CD4-positive, alpha-beta T cell treated with Interleukin-17A for 4 hours (primary cell): ENCODE measurements at regions not wholly inside any gene's neighbourhood (a gene's known extent, or its start where the extent isn't known, plus 50 kb on each side); places are given as distances from the start of the nearest gene placed in this dataset.
"Not testable (repeated sequence)": the region's sequence is repeated elsewhere in the genome, so short reads cannot be mapped to it uniquely, and the experiment has no call there.

Source experiments
- DNase-seq: peaks from one replicate; pipeline ENCODE4 v3.0.0-alpha.2; 2020; ENCODE audit warnings: mixed read lengths

DNA sequence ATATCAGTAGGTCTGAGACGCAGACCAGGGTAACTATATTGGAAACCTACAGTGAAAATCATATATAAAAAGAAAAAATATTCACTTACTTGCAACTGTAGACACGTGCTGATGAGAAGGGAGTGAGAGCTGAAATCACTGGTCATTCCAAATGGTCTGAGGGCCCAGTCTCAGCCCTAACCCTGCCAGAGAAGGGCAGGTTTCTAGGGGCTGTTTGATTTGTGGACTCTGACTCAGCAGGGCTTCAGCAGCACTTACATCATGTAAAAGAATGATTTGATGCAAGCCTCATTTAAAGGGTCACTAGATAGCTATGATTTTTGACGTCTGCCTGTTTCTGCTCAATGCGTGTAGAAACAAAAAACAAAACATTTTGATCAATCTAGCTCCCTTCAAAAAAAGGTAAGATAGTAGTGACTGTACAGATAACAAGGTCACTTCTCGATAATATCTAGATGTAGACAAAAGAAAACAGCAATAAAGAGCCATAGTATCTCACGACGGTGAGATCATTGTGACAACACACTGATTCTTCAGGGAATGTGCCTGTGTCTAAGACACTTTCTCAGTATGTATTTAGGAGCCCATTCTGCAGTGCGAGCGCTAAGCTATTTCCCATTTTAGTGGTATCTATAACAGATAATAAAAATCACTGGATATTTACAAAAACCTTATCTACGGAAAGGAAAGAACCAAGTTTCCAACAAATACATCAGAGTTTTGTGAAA, 307.2 kb downstream of the HIVEP2 start:
- DNase-seq = no peak

DNA sequence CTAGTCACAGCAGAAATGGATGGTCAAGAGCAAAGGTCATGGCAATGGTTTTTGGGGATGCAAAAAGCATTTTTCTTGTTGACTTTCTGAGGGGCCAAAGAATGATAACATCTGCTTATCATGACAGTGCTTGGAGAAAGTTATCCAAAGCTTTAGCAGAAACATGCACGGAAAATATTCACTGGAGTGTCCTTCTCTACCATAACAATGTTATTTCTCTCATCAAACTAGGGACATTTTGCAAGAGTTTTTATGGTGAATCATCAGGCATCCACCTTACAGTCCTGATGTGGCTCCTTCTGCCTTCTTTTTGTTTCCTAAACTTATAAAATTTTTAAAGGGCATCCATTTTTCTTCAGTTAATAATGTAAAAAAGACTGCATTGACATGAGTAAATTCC, 302.3 kb downstream of the HIVEP2 start:
- no peak for DNase-seq

DNA sequence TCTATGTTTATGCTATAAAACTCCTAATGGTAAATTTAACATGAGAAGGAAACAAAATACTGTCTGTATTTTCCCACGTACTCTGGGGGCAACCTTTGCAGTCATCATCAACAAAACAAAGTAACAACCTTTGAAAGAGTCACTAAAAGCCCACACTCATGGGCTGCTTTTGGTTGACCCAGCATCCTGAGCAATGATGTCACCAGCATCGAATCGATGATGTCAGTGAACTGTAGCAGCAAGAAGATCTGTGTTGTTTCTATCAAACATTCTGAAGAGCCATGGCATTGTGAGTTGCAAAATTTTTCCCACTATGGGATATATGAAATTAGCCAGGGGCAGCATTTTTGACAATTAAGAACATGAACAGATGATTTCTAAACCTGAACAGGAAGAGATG, 300.1 kb downstream of the HIVEP2 start:
- DNase-seq = no peak

DNA sequence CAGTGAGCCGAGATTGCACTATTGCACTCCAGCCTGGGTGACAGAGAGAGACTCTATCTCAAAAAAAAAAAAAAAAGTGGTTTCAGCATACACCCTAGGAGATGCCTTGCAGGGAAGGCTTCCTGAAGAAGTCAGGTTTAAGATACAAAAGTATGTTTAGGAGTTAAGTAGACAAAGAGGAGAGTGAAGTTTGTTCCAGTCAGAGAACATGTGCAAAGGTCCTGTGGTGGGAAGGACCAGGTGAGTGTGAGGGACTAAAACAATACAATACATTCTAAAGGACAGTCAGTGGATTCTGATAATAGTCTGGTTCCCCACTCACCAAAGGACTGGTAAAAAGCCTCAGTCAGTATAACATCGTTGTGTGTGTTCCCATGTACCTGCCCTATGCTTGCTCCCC, 299.3 kb downstream of the HIVEP2 start:
- DNase-seq = no peak

DNA sequence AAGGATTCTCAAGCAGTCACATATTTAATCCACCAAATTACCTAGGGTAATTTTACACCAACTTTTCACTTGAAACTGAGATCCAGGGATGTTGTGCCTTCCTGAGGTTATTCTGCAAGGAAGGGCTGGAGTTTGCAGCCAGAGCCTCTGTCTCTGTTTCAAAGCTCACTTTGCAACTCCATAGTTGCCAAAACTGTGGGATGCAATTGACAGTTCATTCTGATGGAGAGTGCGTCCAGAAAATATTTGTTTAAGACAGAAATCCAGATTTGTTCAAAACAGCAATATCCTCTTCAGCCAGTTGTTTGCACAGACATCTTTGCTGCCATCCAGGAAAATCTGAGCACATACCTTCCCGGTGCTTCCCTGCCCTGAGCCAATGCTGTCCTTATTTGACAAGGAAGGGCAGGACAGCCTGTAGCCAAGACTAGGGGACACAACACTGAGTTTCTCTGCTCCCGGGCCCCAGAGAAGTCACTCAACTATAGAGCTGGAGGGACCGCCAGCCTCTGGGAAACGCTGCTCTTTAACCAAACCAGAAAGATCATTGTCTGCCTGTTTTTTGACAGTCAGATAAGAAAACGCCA, 297.4 kb downstream of the HIVEP2 start:
- no peak for DNase-seq

DNA sequence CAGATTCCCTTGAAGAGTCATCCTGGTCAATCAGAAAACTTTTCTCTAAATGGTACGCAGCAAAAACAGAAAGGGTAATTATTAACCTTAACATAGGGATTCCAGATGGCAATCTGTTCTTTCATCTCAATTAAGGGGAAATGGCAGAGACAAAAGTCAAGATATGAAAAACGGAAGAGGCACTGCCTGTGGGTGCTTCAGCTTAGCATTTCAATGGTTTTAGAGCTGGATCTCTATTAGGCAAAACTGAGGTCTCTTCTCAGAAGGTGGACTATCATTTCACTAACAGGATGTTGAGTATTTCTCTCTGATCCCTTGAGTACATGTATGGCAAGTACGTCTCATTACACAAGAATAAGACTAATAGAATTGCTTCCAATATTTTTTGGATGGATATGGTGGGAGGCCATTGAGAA, 296.9 kb downstream of the HIVEP2 start:
- no peak for DNase-seq

DNA sequence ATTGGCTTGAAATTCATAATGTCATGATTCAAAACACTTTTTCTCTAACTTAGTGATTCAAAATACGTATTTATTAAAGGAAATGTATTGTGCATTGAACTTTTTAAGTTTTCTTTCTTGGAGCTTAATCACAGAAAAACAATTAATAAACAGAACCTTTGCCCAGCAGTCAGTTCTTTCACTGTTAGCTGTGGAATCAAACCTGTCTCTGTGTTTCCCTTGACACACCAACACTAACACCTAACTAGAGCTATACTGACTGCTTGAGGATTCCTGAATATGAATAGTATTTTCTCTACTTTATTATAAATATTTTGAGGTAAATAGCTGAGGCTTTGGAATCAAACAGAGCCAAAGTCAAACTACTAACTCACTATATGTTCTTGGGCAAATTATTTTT, 296.4 kb downstream of the HIVEP2 start:
- DNase-seq = no peak

DNA sequence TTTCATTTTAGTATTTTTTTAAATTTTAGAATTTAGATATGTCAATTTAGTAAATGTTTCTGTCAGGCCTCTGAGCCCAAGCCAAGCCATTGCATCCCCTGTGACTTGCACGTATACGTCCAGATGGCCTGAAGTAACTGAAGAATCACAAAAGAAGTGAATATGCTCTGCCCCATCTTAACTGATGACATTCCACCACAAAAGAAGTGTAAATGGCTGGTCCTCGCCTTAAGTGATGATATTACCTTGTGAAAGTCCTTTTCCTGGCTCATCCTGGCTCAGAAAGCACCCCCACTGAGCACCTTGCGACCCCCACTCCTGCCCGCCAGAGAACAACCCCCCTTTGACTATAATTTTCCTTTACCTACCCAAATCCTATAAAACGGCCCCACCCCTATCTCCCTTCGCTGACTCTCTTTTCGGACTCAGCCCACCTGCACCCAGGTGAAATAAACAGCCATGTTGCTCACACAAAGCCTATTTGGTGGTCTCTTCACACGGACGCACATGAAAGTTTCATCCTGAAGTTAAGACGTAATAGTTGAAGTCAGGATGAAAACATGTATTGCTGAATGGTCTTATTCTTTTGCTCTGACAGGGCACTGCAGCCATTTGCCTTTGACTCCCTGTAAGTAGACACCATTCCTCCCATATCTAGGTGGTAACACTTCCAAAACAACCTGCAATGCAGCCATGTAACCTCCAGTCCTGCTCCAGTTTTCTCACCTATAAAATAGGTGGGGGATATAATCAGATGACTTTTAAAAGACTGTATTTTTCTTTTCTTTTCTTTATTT, 295.3 kb downstream of the HIVEP2 start:
- DNase-seq = not testable (repeated sequence)

DNA sequence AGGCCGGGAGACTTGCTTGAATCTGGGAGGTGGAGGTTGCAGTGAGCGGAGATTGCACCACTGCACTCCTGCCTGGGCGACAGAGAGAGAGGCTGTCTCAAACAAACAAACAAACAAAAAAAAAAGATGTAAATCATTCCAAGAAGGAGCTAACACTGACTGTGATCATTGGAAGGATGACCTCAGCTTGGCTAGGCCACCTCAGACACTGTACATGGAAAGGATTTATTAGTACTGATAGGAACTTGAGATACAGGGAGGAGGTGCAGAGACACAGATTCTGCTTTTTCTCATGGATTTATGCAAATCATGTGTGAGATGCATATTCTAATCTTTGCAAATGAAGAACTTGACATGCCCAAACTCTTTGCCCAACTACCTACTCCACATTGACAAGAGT, 293.6 kb downstream of the HIVEP2 start:
- DNase-seq = no peak

DNA sequence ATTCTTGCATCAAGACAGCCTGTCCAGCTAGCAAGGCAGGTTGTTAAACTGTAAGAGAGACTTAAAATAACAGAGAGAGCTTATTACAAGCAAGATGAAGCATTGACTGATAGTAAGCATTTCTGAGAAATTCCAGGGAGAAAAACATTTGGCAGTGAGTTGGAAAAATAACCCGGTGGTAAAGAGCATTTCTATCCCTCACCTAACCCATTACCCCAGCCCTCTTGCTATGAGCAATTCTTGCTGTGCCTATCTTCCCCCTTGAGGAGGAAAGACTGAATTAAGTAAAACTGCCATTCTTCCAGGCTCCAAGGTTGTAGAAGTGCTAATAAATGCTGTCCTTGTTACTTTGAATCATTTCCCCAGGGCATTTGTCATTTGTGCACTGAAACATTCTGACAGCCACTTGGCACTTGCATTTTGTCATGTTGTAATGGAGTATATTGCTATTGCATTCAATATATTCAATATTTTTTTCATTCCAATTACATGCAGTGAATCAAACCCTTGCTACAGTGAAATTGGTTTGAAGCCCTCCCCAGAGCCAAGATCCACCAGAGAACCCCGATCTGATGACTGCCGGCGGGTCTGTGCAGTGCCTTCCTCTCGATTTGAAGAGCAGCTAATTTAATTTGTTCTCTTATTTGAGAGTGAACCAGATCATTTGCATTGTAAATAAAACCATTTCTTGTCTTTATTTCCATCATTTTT, 291.1 kb downstream of the HIVEP2 start:
- no peak for DNase-seq

DNA sequence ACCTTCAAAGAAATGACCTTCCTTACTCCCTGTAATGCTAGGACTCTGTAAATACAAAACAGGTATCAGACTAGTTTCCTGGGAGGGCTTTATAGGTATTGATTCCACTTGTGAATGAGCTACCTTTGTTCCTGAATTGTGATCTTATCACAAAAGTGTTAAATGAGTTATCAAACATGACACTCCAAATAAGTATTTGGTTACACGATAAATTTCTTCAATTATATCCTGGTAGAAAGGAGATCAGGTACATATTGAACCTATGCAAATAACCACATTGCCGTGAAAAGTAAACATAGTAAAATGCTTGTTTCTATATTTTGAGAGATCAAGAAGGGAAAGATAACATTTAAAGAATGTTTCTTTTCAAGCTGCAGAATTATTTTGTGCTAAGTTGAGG, 285.3 kb downstream of the HIVEP2 start:
- DNase-seq = no peak

DNA sequence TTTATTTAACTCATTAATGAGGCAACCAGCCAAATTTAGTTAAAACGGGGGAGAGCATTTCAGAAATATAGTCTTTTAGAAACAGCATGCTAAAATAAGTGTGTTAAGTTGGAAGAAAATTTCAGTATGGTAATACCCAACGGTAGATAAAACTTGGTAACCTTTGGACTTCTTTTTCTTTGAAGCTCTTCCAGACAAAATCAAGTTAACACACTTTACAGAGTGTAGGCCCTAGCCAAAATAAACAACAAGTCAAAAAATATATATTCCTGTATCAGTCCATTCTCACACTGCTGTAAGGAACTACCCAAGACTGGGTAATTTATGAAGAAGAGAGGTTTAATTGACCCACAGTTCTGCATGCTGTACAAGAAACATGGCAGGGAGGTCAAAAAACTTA, 279.6 kb downstream of the HIVEP2 start:
- DNase-seq = no peak

DNA sequence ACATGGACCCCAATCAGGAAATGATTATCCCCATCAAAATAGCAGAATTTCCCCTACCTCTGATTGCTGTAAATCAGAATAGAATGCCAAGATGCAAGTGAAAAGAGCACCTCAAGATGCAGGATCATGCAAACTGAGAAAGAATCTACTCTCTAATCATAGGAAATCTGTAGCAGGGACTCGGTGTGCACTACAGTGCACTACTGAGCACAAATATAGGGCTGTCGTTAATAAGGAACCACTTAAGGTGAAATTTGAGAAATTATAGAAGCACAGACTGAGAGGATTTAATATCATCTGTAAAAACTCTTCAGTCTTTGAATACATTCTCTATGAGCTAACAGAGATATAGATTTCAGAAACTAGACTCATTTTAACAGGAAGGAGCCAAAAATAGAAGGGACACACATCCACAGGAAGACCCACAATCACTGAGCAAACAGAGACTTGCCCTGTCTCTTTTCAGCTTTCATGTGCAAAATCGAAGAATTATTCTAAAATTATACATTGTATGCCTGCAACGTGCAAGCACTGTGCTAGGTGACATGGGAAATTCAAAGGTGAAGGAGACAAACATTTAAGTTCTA, 278.3 kb downstream of the HIVEP2 start:
- DNase-seq = no peak

DNA sequence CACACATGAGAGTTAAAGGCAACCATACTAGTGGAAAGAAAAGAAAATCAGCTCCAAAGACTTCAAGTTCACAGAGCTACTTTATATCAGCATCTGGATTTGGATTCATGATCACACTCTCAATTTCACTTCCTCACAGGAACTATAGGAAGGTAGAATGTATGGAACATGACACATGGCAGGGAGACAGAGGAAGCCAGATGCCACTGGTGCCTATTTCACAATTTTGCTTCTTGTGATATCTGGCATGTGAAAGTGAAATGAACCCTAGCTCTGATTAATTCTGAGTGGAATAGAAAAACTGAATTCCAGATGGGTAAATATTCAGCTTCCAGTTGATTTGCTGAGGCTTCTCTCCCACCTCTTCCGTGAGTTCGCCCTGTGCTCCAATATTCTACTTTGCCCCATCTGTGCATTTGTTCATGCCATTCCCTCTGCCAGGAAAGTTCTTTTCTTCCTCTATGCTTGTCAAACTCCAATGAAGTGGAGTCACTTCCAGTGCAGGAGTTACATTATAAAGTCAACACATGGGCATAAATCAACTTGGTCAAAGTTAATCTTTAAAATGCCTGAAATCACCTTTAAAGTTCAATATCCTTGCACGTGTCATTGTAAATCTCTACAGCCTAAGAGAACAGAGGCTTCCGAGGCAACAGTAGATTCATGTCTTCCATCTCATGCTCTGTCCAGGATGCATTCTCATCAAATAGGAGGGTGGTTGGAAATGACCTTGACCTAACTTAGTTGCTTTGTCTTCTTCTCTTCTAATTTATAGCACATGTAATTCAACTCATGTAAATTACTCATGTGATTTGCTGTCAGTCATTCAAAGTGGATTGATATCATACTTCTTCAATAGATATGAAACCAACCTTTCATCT, 275.3 kb downstream of the HIVEP2 start:
- no peak for DNase-seq

DNA sequence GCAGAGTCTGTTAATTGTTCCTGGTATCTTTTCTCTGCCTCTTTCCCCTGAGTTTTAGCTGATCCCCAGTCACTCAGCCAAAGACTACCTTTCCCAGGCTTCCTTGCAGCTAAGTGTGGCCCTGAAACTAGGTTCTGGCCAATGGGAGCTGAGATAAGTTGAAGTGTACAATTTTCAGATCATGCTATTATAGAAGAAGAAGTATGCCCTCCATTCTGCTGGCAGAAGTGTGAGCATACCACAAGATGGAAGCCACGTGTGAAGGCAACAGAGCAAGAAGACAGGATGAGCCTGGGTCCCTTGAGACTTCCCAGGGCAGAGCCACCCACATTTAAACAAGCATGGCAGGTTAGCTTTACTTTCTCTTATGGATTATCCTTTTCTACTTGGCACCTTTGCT, 273.2 kb downstream of the HIVEP2 start:
- DNase-seq = no peak

DNA sequence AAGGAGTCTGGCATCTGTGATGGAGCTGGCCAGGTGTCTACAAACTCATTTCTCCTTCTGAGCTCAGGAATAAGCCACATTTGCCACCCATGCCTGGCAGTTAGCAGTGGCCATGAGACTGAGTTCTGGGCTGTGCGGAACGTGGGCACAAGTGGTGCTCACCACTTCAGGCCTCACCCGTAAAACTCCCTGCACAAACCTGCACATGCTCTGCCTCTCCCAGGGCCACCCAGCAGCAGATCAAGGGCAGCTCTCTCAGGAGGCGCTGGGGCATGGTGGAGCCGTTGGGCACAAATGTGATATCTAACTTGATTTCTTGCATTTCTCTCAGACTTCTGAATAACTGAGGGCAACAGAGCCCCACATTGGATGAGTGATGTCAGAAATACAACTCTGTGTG, 269.5 kb downstream of the HIVEP2 start:
- no peak for DNase-seq

DNA sequence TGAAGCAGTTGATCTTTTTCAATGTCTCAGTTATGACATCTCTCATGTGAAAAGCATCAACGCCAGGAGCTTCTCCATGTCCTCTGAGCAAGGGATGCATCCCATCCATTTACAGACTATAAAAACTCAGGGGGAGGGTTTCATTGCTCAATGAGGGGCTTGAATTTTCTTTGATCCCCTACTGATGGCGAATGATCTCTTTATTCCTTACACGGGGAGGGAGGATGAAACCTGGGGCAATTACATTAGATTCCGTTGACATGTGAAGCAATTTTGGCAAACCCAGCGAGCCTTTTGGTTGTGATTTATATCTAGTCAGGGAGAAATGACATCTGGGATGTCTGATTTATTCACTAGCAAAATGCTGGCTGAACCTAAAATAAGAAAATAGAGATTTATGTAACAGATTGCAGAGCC, 268.9 kb downstream of the HIVEP2 start:
- DNase-seq = no peak

DNA sequence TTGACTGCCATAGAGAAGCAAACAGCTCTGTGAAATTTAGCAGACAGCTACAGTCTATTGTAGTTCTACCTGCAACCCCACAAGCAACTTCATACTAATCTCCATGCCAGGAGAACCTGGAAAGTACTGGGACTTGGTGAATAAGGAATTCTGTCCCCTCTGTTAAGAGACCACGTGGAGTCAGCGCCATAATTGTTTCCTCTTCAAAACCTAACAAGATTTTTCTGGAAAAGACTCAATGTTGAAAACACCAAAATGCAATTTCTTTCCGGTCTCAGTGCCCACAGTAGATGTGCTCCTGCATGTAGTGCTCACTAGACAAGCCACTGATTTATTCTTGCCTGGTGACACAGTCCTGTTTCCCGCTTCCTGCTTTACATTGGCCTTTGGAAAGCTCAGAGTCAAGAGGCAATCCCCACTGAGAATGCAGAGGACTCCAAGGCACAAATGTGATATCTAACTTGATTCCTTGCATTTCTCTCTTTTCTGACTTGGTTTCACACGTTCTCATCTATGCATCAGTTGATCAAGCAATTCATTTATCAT, 268.3 kb downstream of the HIVEP2 start:
- DNase-seq = no peak

DNA sequence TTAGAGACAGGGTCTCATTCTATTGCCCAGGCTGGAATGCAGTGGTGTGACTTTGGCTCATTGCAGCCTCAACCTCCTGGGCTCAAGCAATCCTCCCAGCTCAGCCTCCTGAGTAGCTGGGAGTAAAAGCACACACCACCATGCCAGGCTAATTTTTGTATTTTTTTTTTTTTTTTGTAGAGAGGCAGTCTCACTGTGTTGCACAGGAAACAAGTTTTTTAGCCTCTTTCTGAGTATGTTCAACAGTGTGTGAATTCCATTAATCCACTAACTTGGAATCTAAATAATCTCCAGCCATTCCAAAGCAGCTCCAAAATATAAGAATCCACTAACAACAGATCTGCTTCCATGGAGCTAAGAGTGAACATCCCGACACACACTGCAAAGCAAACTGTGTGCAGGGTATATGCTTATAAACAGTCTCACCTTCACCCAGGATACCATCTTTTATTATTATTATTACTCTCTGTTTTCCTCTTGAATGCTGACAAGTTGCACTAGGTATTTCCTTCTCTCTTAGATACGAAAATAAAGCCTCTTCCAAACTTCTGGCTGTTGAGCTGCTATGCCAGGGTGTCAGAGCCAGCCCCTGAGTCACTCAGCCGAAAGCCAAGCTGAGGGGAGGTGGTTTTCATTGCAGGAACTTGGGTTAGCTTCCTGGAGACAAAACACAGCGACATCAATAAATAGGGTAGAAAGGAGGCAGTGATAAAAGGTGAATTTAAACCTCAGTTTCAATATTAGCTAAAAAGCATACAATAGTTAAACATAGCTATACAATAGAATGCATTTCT, 264.9 kb downstream of the HIVEP2 start:
- DNase-seq = peak; percentile 73

DNA sequence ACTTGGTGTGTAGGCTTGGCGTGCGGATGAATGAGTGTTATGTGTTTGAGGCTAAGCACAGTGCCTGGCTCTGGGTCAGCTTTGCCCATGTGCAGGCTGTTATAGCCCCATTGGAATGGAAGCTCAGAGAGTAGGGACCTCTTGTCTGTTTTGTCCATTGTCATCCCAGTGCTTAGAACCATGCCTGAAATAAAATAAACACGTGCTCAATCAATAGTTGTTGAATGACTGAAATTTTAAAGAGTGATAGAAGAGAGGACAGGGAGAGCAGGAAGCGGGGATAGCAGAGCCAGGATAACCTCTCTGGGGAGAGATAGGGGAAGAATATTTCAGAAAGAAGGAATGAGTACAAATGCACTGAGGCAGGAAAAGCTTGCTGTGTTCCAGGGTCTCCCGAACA, 263.9 kb downstream of the HIVEP2 start:
- no peak for DNase-seq

DNA sequence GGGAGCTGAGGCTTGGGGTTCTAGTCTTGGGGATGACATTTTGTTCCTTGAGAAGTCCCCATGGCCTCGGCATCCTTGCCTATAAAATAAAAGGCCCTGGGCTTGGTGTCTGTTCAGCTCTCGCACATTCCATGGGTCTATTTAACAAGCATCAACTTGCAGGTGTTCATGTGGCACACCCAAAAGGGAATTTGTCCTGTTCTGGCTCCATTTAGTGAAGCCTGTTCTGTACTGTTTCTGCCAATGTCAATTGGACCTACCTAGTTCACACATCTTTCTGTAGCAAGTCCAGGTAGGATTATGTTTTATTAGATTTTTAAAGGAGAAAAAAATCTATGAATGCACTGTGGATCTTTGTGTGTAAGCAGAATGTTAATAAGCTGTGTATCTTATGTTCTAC, 262.0 kb downstream of the HIVEP2 start:
- DNase-seq = no peak
